ENCODE measurements at regions not wholly inside any gene's neighbourhood (a gene's known extent, or its start where the extent isn't known, plus 50 kb on each side); places are given as distances from the start of the nearest gene placed in this dataset.
"Not testable (repeated sequence)": the region's sequence is repeated elsewhere in the genome, so short reads cannot be mapped to it uniquely, and the experiment has no call there.

DNA sequence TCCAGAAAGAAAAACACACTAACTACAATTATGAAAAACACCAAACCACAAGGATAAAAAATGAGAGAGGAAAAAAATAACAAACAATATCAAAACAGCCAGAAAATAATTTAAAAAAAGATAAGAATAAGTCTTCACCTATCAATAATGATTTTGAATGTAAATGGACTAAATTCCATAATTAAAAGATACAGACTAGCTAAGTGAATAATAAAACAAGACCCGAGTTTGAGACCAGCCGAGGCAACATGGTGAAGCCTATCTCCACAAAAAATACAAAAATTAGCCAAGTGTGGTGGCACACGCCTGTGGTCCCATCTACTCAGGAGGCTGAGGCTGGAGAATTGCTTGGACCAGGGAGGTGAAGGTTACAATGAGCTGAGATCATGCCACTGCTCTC lies 131.1 kb downstream of the MTERF1 start:
- ChIA-PET CTCF (no interaction called here), POLR2A (no interaction called here)

DNA sequence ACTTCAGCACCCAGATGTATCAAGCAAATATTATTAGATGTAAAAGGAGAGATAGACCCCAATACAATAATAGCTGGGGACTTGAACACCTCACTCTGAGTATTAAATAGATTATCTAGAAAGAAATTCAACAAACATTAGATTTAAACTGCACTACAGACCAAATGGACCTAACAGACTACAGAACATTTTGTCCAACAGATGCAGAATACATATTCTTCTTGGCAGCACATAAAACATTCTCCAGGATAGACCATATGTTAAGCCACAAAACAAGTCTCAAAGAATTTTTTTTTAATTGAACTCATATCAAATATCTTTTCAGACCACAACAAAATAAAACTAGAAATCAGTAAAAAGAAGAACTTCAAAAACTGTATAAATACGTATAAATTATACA lies 130.4 kb downstream of the MTERF1 start:
- ChIA-PET CTCF (no interaction called here), POLR2A (no interaction called here)

DNA sequence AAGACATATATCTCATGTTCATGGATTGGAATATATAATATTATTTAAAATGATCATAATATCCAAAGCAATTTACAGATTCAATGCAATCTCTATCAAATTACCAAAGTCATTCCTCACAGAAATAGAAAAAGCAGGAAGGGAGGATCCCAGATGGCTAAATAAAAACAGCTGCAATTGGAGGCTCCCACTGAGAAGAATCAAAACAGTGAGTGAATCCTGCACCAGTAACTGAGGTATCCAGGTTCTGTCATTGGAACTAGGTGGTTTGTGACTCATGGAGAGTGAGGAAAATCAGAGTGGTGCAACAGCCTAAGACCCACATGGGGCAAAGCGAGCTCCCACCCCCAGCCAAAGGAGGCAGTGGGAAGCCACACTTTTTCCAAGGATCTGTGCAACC lies 128.4 kb downstream of the MTERF1 start:
- ChIA-PET POLR2A (no interaction called here), CTCF (no interaction called here)

DNA sequence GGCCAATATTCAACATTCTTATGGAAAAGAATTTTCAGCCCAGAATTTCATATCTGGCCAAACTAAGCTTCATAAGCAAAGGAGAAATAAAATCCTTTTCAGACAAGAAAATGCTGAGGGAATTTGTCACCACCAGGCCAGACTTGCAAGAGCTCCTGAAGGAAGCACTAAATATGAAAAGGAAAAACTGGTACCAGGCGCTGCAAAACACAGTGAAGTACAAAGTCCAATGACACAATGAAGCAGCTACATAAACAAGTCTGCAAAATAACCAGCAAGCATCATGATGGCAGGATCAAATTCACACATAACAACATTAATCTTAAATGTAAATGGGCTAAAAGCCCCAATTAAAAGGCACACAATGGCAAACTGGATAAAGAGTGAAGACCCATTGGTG lies 126.2 kb downstream of the MTERF1 start:
- POLR2A ChIA-PET, CTCF ChIA-PET: not testable (repeated sequence)

DNA sequence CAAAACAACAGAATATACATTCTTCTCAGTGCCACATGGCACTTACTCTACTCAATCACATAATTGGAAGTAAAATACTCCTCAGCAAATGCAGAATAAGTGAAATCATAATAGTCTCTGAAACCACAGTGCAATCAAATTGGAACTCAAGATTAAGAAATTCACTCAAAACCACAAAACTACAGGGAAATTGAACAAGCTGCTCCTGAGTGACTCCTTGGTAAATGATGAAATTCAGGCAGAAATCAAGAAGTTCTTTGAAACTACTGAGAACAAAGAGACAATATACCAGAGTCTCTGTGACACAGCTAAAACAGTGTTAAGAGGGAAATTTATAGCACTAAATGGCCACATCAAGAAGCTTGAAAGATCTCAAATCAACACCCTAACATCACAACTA lies 125.4 kb downstream of the MTERF1 start:
- POLR2A ChIA-PET, CTCF ChIA-PET: not testable (repeated sequence)

DNA sequence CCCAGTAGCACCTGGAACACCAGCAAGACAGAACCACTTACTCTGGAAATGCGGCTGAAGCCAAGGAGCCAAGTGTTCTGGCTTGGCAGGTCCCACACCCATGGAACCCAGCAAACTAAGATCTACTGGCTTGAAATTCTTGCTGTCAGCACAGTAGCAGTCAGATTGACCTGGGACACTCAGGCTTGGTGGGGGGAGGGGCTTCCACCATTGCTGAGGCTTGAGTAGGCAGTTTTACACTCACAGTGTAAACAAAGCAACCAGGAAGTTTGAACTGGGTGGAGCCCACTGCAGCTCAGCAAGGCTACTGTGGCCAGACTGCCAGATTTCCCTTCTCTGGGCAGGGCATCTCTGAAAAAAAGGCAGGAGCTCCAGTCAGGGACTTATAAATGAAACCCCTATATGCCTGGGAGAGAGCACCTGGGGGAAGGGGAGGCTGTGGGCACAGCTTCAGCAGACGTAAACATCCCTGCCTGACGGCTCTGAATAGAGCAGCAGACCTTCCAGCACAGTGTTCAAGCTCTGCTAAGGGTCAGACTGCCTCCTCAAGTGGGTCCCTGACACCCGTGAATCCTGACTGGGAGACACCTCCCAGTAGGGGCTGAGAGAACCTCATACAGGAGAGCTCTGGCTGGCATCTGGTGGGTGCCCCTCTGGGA lies 121.2 kb downstream of the MTERF1 start:
- ChIA-PET POLR2A (no interaction called here), CTCF (no interaction called here)

DNA sequence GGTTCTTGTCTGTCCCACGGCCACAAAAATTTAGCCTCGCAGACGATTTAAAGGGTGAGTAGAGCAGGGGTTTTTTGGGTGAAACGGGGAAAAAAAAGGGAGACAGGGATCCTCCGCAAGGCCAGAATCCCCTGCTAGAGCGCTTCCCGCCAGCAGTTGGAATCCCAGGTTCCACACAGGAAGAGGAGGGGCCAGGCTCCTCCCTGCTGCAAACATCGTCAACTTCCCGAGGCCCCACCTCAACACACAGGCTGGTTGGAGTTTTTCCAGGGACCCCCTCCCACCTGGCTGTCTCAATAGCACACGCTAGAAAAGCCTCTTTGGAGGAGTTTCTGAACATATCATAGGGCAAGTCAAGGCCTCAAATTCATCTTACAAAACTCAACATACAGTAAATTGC lies 112.7 kb downstream of the MTERF1 start:
- POLR2A ChIA-PET, result no interaction called here
- CTCF ChIA-PET, result no interaction called here

DNA sequence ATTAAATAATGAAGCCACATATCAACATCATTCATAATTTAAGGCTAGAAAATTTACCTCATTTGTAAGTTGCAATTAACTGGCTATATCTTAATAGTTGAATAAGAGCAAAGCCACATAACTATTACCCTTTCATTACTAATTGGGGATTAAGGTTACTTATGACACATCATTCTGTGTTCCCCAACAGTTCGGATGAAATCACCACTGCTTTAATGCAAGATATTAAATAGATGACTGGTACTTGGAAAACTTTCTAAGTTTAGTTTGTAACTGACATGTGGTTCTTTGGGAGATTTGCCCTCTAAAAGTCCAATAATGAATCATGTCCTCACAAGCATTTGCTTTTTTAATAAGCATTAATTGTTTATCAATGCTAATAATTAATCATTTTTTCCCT lies 109.1 kb downstream of the MTERF1 start:
- CTCF ChIA-PET, result no interaction called here
- POLR2A ChIA-PET, result no interaction called here

DNA sequence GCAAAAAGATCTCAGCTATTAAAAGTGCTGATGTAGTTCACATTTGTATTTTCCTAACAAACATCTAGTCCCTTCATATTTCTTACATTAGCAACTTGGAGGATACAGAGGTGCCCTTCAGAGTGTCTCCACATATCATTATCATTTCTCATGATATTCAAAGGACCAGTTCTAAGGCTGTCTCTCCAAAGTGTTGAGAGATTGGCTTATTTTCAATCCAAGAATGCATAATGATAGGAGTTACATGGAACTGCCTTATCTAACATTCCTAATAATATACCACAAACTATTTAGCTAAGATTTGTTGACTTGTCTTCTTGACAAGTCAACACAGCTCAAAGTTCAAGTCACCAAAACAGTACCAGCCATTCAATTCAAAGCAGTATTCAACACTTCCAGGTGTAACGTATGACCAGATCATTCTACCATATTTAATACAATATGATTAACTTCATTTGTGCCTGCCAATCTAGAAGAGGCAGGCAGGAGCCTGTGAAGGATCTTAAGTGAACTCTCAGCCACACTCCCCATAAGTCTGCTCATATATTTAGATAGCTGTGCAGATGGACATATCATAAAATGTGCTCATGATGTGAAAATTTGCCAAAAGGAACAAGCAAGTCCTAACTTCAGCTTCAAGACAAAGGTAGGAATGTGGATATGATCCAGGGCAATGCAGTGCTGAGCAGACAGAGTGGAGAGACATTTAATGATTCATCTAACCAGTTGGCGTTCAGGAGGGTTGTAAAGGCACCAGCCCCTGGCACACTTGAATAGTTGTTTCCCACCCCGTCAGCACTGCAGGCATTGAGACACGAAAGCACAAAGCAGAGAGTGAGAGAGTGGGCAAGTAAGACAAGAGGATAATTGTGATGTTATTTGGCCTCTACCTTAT lies 108.3 kb downstream of the MTERF1 start:
- POLR2A ChIA-PET, result no interaction called here
- CTCF ChIA-PET, result no interaction called here

DNA sequence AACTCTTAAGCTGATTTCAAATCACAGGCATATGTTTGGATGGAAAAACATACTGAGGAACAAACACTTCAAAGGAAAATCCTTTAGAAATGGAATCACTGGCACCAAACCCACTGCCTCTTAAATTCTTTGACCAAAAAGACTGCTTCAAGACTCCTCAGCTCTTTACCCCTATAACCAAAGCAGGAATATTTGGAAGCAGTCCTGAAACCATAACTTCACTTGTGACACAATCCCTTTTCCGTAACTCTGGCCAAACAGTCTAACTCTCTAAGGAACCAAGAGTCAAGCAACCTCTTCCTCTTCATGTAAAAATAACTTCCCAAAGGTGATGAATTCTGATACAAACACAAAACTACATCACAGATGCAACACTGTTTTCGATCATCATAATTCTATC lies 104.3 kb downstream of the MTERF1 start:
- ChIA-PET CTCF (no interaction called here), POLR2A (no interaction called here)

DNA sequence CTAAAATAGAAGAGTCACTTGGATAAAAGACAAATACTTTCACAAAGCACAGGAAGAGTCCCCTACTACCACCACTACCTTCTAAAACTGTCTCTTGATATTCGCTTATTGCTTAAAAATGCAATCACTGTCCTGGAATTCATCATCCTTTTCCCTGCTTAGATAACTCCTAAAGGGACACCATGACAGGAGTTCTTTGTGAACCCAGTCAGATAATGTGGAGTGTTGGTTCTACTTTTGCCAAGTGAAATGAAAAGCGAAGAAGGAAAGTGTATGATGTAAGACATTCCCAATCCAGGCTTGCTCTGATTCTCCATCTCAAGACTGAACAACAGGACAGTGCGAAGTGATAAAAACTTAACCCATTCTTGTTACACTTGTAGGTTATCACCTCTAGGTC lies 103.0 kb downstream of the MTERF1 start:
- CTCF ChIA-PET, result no interaction called here
- POLR2A ChIA-PET, result no interaction called here

DNA sequence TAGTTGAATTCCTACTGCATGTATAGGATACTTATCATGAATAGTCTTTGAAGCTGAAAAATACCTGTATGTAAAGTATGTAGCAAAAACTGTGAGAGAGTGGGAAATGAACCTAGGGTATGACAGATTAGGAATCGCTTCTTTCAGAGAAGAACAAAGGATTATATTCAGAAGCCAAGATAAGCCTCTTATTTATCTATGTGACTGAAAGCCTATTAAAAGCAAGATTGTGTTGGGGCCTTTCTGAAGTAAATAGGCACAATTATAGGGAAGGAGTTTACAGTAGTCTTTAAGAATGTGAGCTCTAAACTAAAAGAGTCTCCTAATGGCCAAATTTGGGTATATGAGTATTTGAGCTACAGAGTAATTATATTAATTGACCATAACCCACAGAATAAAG lies 102.1 kb downstream of the MTERF1 start:
- CTCF ChIA-PET, result no interaction called here
- POLR2A ChIA-PET, result no interaction called here

DNA sequence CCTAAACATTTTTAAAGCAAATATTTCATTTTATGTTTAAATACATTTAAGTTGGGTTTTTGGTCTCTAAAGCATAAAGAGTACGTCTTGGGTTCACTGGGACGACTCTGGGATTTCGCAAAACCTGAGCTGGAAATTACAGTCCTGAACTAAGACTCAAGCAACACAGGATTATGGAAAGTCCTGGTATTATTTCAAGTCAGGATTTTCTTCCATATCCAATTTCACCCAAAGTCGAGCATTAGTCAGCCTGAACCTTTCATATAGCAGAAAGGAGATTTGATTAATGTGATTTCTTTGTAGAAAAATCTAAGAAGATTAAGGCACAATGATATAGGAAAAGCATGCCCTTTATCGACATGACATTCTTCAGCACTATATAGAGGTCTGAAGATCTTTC lies 100.0 kb downstream of the MTERF1 start:
- POLR2A ChIA-PET, result no interaction called here
- CTCF ChIA-PET, result no interaction called here

DNA sequence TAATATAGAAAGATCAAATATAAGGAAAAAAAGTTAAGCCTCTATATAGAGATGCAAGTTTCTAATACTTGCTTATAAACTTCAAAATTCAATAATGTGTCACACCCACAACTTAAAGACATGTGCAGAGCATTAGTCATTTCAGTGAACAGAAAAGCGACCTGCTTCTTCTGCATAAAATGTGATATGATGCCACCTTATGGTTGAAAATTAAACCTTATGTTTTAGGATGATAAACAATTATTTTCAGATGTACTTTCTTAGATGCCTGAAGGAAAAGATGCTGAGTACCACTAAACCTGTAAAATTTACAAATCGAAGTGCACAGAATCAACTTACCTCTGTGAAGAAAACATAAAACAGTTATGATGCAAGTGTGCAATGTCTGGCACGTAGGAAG lies 96.0 kb downstream of the MTERF1 start:
- CTCF ChIA-PET, result no interaction called here
- POLR2A ChIA-PET, result no interaction called here

DNA sequence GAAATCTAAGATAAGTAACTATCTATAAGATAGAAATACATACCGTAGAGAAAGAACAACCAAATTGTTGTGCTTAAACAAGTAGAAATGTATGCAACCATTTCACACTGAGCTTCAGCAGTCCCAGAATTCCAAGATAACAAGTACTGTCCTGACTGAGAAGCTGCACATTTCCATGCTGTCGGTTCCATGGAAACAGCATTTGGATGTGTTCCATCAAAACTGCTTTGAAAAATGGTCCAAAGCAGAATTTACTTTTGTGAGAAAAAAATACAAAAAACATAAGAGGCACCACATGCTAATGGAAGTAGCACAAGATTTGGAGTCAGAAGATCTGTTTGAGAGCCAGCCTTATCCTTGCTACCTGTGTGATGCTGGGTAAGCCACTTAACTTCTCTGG lies 92.6 kb downstream of the MTERF1 start:
- ChIA-PET CTCF (no interaction called here), POLR2A (no interaction called here)

DNA sequence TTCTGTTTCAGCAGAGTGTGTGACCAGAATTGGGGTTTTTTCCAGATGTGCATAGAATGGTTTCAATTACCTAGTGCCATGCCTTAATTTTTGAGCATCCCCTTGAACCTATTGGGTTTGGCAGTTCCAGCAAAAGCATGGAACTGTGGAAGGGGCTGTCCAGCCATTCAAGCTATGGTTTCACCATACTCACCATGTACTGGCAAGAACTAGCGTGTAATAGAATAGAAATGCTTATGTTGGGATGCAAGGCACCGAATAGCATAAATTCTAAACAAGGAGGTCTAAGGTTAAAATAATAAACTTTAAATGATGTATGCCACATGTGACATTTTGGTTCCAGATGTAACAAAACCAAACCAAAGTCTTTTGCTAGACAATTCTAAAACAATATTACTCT lies 91.4 kb downstream of the MTERF1 start:
- POLR2A ChIA-PET, result no interaction called here

DNA sequence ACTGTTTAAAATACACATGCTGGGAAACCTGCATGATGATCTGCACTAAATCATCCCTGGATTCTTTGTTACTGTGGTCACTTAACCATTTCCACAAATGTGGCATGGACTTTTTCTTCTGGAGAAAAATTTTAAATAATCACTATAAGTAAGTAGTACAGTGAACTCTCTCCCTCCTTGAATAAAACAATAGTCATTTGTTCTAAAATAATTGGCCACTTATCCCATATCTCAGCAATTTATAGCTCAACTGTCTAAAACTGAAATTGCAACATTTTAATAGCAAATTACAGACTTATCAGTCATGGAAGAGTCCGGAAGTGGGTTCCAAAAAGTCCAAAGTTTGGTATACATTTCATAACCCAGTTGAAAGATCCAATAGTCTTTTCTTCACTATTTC lies 90.9 kb downstream of the MTERF1 start:
- CTCF ChIA-PET, result no interaction called here
- POLR2A ChIA-PET, result no interaction called here

More for the DNA sequence above, 91.4 kb downstream of the MTERF1 start:
- CTCF ChIA-PET, result no interaction called here

DNA sequence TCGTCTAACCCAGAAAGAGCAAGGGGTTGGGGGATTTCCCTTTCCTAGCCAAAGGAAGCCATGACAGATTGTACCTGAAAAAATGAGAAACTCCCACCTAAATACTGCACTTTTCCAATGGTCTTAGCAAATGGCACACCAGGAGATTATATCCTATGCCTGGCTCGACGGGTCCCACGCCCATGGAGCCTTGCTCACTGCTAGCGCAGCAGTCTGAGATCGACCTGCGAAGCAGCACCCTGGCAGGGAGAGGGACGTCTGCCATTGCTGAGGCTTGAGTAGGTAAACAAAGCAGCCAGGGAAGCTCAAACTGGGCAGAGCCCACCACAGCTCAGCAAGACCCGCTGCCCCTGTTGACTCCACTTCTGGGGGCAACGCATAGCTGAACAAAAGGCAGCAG lies 89.9 kb downstream of the MTERF1 start:
- CTCF ChIA-PET, result not testable (repeated sequence)

DNA sequence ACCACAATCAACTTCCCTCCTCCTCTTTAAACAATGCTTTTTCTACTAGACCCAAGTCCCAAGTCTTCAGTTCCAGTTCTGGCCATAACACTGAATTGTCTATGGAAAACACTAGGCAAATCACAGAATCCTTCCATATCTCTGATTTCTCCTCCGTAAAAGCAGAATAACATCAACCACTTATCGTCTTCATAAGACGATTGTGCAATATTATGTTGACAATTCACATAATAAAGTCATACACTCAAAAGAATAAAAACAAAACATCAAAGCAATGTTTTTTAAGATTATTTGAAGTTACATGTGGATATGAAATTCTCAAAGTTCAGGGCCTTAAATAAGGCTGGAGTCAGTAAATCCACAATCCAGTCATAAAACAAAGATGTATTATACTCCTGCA lies 84.4 kb downstream of the MTERF1 start:
- ChIA-PET POLR2A (no interaction called here), CTCF (no interaction called here)

More for the DNA sequence above, 89.9 kb downstream of the MTERF1 start:
- POLR2A ChIA-PET, result not testable (repeated sequence)

DNA sequence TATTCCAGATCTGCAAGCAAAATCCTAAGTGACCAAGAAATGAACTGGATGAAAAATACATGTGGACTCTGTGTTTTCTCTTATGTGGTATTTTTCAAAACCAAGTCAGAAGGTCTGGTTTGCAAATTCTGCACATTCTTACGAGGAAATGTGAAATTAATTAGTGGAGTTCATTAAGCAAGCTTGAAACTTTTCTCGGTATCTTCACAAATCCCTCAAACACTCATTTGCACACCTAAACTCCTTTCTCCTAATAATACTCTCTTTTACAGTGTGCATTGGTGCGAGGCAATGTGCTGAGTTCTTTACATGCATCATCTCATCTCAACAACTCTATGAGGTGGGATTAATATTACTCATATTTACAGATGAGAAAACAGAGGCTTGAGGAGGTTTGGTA lies 82.1 kb downstream of the MTERF1 start:
- POLR2A ChIA-PET, result no interaction called here
- CTCF ChIA-PET, result no interaction called here

DNA sequence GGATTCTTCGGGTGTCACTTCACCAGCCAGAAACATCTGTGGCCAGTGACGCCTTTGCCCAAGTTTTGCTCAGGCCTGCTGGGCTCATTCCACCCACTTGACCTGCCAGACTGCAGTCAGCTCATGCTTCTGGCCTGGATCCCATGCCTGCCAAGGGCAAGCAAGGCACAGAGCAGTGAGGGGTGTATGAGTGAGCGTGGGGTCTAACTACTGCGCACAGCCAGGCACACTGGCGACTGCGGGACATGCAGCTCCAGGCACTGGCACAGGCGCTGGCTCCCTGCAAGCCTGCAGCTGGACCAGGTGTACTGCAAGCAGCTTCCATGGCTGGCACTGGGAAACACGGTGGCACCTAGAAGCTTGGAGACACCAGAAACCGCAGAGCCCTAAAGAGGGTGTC lies 80.1 kb downstream of the MTERF1 start:
- CTCF ChIA-PET, result no interaction called here

DNA sequence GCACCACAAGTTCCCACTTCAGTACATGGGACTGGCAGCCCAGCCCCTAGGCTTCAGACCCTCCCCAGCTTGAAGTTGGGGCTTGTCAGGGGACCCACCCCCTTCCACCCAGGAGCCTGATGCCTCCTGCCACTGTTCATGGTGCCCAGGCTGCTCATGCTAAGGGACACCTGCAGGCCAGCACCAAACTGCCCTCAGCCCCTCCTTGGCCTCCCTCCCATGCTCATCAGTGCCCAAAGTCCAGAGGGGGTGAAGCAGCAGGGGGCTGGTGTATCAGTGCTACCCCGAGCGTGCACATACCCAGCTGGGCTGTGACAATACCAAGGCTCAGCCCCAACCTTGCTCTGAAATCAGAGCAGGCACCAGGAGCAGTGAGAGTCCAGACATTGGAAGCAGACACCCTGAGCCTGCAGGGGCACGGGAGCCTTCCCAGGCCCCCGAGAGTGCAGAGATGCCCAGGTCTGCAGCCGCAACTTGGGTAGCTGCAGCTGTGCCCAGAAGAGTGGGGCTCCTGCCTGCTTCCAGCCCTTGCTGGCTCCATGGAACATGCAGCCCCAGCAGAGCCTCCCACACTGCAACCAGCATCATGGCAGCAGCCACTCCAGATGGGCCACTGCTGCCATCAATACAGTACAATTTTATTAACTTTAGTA lies 79.0 kb downstream of the MTERF1 start:
- CTCF ChIA-PET, result no interaction called here
- POLR2A ChIA-PET, result no interaction called here

More for the DNA sequence above, 80.1 kb downstream of the MTERF1 start:
- POLR2A ChIA-PET, result no interaction called here
